Inflammatory macrophage treated with lipopolysaccharide for 1 hour (primary cell): ENCODE measurements at regions not wholly inside any gene's neighbourhood (a gene's known extent, or its start where the extent isn't known, plus 50 kb on each side); places are given as distances from the start of the nearest gene placed in this dataset.
"Not testable (repeated sequence)": the region's sequence is repeated elsewhere in the genome, so short reads cannot be mapped to it uniquely, and the experiment has no call there.

ENCODE experiments used
- DNase-seq, 2 donors: peaks; one replicate each; pipeline ENCODE4 v3.0.0-alpha.2; 2020 to 2022

DNA sequence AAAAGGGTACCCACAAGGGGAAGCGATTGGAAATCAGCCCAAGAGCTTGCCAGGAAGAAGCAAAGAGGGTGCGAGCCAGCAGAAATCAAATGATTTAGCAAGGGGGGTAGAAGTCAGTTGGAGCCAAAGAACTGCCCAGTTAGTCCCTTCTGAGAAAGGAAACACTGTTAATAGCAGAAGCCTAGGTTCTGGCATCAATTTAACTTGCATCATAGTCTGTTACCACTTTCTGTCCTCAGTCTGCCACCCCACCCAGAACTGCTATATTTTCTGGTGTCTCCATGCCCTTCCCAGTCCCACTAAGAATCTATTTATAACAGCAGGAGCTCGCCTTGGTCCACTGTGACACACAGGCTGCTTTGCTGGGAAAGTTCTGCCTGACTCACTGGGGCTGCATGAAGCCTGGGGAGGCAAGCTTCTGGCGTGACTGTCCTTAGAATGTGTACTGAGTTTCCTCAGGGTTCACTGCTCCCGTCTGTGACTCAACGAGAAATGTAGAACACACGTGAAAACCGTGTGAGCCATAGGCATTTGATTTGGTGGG lies 157.8 kb upstream of the TTC29 start:
- DNase-seq: no peak

DNA sequence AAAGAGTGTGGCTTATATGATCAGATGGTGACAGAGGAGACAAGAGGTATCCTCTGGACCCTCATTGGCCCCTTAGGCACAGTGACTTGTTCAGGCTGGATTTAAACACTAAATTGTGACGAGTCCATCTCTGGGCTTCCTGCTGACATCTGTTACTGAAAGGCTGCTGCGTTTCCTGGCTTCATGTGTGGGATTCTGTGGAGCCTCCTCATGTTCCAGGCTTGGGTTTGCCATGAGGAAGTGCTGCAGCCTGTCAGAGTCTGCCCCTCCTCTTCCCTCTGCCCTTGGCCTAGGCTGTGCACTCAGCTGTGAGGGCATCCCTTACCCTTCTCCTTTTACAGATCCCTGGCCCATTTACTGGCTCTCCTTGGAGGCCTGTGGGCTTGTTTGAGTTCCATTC lies 159.1 kb upstream of the TTC29 start:
- no peak for DNase-seq

DNA sequence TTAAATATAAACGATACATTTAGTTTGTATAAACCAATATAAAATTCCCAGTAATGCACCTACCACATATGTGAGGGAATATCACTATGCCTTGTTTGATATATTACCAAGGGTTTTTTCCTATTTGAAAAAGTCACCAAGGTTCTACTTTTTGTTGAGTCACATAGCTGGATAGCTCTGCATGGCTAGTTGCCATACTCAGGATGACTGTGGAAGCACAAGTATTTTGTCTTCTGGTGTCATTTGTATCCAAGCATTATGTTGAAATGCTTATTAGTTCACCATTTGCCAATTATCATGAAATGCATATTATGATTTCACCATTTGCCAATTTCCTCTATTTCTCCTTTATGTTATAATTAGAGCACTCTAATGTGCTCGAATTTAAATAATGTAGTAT lies 162.7 kb upstream of the TTC29 start:
- no peak for DNase-seq

DNA sequence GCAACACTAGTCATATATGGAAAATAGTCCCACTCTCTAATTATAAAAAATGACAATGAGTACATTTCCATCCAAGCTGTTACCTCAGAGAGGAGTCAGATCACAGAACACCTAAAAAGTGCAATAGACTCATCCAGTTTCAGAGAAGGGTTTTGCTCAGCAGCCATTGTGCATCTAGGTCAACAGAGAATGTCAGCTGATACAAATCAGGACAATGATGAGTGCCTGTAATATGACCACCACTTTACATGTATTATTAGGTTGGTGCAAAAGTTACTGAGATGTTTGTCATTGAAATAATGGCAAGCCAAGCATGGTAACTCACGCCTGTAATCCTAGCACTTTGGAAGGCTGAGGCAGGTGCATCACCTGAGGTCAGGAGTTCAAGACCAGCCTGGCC lies 164.1 kb upstream of the TTC29 start:
- no peak for DNase-seq

DNA sequence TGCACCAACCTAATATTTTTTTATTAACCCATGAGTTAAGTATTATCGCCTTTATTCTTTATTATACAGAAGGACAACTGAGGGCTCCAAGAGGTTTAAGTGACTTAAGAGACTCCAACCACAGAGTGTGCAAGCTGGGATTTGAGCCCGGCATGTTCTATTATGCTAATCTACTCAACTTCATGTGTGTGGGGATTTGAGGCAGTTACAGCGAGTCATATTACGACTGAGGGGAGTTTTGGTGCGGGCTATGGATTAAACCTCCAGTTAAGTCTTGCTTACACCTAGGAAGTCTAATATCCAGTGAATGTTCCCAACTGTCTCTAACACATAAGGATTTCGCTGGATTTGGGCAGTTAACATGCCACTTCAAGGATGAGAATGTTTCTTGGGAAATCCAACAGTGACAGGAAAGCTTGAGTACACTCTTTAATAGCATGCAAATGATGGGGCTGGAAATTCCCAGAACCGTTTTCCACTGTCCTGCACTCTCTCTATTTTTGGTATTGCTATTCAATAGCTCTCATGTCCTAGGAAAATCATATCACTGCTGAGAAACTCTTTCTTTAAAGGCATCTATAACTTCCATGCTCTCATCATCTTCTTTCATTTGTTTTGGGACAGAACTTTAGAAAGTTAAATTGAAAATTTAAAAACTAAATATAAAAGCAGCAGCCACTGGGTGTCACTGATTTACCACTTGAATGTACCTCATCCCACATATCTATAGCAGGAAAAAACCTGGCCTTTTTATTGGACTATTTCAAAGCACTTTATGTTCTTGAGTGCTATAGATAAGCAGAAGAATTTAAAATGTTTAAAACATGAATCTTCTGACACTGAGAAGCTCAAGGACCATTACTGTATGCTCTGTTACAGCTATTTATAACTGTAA lies 165.1 kb upstream of the TTC29 start:
- no peak for DNase-seq

DNA sequence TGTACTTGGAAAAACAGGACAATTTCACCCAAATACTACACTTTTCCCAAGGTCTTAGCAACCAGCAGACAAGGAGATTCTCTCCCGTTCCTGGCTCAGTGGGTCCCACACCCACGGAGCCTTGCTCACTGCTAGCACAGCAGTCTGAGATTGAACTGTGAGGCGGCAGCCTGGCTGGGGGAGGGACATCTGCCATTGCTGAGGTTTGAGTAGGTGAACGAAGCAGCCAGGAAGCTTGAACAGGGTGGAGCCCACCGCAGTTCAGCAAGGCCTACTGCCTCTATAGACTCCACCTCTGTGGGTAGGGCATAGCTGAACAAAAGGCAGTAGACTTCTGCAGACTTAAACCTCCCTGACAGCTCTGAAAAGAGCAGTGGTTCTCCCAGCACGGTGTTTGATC lies 166.5 kb upstream of the TTC29 start:
- DNase-seq: not testable (repeated sequence)

DNA sequence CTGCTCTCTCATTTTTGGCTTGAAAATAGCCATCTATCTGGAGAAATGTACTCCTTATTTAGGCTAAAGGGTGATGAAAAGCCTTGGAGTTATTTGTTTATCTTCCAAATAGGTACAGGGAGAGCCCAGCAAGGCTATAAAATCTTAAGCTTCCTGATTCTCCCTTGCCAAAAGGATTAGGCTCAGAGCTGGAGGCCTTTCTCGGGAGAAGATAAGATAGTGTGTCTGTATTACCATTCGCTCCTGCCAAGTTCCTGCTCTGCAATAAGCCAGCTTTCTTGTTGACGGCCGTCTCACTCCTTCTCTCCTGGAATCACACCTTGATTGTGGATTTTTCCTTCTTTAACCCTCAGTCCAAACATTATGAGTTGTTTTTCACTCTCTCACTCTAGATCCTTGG lies 171.8 kb upstream of the TTC29 start:
- DNase-seq: no peak

DNA sequence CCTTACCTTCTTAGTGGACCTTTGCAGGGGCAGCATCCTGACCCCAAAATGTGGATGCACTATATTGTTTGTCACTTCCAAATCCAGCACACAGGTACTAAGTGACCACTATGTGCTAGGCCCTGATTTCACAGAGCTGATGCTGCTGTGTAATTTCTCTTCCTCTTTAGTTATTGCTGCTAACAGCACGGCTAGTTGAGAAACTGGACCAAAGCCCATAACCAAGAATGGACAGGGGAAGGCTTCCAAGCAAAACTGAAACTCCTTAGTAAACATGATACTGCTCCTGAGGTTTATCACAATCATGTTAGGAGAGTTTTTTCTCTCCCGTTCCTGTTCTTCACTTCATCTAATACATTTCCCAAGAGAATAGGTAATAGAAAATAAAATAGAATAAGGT lies 172.9 kb upstream of the TTC29 start:
- DNase-seq: no peak

DNA sequence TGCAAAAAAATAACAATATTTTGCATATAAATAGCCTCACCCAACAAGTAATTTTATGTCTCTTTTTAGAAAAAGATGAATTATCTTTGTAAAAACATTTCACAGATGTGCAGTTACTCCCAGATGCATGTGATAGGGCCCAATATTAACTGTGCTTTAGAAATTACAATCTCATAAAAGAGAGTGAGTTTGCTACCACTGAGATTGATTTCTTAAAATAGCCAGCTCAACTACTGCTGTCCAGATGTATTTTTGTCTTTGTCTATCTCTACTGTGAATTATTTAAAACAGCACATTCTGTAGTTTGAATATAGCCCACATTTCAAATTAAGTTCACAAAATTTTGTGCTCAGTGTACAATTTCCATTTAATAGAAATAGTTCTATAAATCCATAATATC lies 177.0 kb upstream of the TTC29 start:
- no peak for DNase-seq

DNA sequence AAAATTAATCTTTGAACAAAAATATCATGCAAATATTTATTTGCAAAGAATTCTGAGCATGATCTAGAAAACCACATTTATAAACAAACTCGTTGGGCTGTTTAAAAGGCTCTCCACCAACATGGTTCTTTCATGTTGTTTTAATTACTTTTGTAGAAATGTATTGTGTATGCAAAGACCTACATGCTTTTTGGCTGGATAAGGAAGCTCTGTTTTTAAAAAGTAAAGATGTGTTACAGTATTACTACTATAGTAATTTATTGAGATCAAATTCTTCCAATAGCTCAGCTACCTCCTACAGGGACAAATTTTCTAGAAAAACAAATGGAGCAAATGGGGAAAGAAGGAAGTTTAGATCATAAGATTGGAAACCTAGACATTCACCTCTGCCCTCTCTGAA lies 177.5 kb upstream of the TTC29 start:
- no peak for DNase-seq

DNA sequence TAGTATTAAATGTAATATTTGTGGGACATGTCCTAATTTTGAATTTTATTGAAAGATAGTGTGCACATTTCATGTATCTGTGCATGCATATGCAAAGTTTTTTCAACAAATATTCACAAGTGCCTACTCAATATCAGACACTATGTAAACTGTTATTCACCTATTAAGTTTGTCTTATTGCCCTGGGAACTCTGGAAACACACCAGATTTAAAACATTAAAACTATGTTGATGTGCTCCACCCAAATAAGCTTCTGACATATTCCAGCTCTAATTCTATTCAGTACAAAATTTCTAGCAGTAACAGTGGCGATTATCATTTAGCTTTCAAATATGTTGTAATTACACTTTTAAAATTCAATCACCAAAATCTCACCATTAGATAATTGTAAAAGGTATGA lies 183.1 kb upstream of the TTC29 start:
- DNase-seq: no peak

DNA sequence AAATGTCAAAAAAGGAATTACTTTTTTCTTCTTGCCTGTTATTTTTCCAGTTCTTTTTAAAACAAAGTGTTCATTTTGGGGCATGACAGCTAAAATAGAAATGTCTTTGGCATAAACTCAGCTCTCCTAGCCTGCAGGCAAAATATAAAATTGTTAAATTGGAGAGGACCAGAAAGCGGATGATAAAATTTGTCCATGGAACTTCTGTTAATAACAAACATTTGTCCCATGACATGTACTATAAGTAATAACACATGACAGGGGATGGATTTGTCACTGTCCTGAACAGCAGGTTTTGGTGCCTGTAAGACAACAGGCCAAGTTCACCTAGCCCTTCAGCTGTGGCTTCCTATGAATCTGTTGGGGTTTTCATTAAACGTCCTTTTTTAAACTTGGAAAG lies 184.0 kb upstream of the TTC29 start:
- no peak for DNase-seq

DNA sequence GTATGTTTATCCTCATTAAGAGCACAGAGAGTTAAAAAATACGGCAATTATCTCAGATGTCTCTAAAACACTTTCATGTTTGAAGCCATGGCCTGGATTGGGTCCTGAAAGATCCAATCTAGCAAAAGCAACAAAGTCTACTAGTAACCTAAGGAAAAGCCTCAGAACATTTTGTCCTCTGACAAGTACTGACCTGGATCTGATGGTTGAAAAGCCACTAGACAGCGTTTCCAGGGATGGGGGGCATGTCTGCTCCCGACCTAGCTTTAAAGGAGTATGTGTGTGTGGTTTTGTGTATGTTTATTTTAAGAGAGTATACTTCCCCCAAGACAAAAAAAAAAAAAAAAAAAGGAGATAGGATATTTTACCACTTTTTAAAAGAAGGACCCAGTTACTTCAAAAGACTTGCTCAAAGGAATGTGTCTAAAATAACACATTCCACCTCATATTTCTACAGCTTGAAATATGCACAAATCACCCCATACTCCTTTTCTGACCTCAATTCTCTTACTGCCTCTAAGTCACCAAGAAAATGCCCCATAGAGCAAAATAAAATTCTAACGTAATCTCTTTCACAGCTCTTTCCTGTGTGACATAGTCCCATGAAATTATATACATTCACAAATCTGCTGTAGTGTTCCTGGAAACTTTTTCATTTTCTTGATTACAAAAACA lies 189.0 kb upstream of the TTC29 start:
- no peak for DNase-seq

DNA sequence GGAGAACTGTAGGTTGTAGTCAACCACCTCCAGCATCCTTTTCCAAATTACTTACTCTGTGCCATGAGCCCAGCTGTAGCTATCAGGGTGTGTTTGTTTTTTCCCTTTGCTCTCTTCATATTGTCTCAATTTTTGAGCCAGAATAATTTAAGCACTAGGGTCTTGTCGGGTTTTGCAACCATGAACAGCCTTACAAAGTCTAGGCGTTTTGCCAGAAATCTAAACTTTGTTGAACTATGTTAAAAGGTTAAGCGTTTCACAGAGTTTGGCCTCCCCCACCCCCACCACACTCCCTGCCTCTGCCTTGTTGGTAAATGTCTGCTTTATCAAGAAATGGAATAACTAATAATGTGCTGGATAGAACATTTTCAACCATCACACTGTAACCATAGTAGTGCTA lies 190.6 kb upstream of the TTC29 start:
- no peak for DNase-seq

DNA sequence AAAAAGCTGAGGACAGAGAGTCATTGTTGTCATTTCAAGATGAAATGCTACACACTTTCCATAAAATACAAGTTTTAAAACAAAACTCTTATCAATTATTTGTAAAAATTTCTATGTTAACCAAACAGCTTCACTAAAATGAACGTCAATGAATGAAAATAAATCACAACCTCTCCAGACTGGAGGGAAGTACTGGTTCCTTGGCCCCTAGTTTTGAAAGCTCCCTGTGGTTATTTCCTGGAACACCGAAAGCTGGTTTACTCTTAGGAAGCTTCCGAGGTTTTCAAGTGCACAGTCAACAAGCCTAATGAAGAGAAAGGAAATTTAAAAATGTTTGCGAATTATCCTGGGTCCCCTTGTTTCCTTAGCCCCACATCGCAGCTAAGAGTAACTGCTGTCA lies 191.1 kb upstream of the TTC29 start:
- DNase-seq: no peak

DNA sequence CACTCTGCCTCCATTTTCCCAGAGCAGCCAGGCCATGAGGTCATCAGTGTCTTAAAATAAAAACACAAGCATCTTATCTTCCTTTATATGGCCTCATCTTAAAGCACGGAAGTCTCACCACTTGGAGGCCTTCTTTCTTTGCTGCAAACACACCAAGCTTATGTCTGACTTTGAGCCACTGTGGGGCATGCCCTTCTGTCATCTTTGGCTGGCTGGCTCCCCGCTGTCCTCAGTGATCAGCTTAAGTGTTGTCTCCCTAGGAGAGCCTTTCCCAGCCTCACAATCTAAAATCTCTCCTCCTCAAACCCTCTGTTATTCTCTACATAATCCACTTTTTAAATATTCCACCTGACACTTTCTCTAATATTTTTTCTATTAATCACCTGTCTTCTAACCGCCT lies 191.6 kb upstream of the TTC29 start:
- DNase-seq: no peak

DNA sequence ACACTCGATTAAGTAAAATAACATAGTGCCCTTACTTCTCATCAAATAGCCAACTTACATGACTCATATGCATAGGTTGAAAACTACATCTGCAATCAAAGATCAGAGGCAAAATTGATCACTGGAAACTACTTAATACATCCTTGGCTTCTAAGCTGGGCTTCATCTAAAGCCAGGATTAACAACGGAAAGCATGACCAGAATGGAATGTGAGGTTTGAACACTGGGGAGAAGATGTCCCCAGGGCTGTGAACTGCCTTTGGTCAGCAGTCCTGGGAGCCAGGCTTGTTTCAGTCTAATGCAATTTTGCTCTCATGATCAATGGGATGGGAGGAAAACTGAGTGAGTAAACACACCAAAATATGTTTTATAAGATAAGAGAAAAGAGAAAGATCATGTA lies 192.5 kb upstream of the TTC29 start:
- DNase-seq: no peak

DNA sequence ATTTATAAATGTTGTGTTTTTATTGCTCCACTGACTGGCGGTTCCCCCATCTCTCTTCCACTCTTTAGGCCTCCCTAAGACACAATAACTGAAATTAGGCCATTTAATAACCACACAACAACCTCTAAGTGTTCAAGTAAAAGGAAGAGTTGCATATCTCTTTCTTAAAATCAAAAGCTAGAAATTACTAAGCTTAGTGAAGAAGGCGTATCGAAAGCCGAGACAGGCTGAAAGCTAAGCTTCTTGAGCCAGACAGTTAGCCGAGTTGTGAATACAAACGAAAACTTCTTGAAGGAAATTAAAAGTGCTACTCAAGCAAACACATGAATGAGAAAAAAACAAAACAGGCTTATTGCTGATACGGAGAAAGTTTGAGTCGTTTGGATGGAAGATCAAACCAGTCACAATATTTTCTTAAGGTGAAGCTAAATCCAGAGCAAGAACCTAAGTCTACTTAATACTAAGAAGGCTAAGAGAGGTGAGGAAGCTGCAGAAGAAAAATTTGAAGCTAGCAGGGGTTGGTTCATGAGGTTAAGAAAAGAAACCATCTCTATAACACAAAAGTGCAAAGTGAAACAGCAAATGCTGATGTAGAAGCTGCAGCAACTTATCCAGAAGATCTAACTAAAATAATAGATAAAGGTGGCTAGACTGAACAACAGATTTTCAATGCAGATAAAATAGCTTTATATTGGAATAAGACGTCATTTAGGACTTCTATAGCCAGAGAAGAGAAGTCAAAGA lies 194.0 kb upstream of the TTC29 start:
- DNase-seq: no peak

DNA sequence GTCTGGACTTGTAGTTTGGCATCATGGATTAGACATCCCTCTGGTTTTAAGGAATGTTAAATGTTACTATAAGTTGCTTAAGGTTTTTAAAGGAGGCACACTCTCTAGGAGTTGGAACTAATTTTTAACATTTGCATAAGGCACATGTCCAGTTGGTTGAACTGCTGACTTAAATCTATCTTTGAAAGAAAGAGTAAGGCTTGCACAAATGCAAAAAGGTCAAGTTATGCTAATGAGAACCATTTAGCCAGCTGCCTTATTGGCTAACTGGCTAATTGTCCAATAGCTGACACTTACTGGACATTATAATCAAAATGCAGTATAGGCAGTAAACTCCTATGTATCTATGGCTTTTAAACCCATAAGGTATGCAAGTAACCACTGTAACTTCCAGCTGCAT lies 206.1 kb upstream of the TTC29 start:
- no peak for DNase-seq

DNA sequence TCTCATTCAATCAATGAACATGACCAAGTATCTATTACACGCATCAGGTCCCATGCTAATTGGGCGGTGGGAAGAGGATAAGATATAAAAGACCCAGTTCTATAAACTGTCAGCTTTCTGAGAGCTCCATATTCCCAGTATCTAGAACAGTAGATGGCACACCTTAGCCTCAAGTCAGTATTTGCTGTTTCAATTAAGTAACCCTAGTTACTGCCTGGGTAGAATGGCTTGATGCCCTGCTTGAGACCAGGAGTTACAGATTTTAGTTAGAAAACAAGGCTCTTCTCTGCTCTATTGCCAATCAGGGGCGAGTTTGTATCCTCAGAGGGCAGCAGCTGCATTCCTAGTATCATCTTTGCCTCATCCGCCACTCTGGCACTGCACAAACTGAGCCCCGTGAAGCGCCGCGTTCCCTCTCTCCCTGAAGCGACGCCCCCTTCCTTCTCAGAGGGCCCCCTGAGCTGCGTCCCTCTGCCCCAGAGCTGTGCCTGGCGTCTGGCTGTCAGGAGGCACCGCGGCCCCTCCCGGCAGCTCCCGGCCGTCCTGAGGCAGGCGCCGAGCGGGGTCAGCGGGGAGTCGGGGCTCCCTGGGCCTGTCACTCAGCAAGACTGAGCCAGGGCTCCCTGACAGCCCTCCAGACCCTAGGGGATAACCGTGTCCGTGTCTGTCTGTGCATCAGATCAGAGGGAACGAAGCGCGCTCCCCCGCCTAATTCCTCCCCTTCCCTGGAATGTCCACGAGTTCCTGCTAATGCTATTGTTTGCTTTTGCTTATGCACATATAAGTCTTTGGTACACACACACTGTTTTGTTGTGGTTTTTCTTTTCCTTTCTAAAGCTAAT lies 212.4 kb upstream of the TTC29 start:
- DNase-seq: no peak

DNA sequence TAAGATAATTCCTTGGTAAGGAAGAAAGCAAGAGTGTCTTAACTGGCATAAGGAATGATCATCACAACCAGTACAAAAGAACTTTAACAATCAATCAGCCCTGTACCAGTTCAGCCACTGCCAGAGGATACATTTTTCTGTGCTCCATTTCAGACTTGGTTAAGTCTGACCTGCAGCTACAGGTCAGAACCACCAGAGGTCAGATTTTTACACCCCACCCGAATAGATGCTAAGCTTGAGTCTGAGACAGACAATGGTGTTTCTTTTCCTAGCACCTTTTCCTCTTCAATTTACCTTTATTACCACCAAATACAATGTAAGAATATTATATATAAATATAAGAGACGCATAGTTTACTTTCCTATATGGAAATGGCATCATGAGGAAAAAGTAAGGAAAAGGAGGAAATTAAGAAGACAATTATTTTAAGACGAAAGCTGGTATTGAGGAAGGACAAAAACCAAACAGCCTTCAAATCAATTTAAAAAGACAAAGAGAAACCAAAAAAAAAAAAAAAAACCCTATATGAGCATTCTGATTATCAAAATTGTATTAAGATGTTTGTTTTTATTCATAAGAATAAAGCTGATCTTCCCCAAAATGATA lies 215.3 kb upstream of the TTC29 start:
- DNase-seq: peak in 1 of 2 donors; percentile 12

DNA sequence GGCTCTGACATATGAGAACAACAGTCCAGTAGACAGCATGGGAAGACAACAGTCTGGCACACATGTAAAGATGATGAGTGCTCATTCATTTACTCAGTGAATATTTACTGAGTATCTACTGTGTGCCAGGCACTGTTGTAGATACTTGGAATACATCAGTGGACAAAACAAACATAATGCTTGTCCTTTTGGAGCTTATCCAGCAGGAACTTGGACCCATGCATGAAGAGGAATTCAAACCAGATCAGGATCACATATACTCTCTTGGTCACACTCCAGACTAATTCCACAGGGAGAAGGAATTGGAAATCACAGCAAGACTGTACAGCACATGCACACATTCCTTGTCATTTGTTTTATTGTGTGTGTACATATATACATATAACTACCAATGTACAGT lies 217.6 kb upstream of the TTC29 start:
- no peak for DNase-seq
